Fibroblast of villous mesenchyme (primary cell): ENCODE measurements at regions not wholly inside any gene's neighbourhood (a gene's known extent, or its start where the extent isn't known, plus 50 kb on each side); places are given as distances from the start of the nearest gene placed in this dataset.

Source experiments
- DNase-seq: peaks from one replicate; pipeline ENCODE4 v3.0.0-alpha.2; 2010; ENCODE audit warnings: low read depth
- H3K4me3 ChIP-seq: 2 replicates; pipeline ENCODE4 v1.5.1; 2011; ENCODE audit warnings: low read depth, mild to moderate bottlenecking, low read length
- TF ChIP-seq, protein P1 (sequence below): IDR thresholded peaks from 2 replicates; pipeline ENCODE4 v1.5.1; 2012; ENCODE audit warnings: low read depth, mild to moderate bottlenecking, low read length; ENCODE audit not compliant: insufficient read depth

DNA sequence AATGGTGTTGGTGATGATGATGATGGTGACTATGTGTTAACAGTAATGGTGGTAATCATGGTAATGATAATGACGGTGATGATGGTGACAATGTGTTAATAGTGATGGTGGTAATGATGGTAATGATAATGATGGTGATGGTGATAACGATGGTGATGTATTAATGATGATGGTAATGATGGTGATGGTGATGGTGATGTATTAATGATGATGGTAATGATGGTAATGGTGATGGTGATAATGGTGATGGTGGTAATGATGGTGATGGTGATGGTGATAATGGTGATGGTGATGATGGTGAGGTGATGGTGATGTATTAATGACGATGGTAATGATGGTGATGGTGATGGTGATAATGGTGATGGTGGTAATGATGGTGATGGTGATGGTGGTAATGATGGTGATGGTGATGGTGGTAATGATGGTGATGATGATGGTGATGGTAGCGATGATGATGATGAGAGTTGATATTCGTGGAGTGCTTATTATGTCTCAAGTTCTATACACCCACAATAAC lies 212.8 kb upstream of the NCKAP5 start:
- DNase-seq = no peak
- H3K4me3 ChIP-seq = no peak overlapping the region
- TF ChIP-seq, protein P1, sequence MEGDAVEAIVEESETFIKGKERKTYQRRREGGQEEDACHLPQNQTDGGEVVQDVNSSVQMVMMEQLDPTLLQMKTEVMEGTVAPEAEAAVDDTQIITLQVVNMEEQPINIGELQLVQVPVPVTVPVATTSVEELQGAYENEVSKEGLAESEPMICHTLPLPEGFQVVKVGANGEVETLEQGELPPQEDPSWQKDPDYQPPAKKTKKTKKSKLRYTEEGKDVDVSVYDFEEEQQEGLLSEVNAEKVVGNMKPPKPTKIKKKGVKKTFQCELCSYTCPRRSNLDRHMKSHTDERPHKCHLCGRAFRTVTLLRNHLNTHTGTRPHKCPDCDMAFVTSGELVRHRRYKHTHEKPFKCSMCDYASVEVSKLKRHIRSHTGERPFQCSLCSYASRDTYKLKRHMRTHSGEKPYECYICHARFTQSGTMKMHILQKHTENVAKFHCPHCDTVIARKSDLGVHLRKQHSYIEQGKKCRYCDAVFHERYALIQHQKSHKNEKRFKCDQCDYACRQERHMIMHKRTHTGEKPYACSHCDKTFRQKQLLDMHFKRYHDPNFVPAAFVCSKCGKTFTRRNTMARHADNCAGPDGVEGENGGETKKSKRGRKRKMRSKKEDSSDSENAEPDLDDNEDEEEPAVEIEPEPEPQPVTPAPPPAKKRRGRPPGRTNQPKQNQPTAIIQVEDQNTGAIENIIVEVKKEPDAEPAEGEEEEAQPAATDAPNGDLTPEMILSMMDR = no peak

GRCh38 chr2:133787207-133787606 lies 218.9 kb upstream of the NCKAP5 start:
- TF ChIP-seq, protein P1 = no peak
- no peak overlapping the region for H3K4me3 ChIP-seq
- no peak for DNase-seq

DNA sequence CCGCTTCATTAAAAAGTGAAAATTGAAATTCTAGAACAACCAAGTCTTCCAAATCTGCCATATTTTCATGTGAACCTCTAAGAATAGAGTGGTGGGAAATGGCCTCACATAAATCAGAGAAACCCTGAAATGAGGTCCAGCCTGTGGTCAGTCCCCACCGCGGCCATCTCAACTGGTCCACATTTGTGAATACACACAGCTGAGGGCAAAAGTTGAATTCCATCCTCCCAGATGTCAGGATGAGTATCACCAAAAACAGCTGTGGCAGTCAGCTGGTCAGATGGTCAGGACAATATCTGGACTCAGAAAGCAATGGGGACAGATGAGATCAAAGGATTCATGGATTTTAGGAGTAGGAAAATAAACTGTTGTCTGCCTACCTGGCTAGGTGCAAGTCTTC lies 219.4 kb upstream of the NCKAP5 start:
- H3K4me3 ChIP-seq = no peak overlapping the region
- no peak for DNase-seq
- TF ChIP-seq, protein P1 = no peak

GRCh38 chr2:133788386-133788785 lies 220.1 kb upstream of the NCKAP5 start:
- TF ChIP-seq, protein P1 = no peak
- no peak for DNase-seq
- H3K4me3 ChIP-seq = no peak overlapping the region

DNA sequence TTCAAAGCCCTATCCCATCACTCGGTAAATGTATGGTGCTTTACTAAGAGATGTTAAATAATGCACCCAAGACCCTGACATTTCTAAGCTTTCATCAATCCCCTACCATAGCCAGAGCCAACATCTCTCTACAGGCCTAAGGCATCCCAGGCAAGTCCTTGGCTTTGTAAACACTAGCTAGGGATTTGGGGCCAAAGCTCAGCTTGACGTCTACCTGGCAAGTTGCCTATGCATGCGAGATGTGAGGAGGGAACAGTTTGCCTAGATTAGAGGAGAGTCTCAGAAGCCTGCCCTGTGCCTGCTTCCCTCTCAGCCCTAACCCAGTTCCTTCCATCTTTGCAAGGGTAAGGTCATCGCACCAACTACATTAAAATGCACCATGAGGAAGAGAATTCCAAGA lies 221.5 kb upstream of the NCKAP5 start:
- H3K4me3 ChIP-seq = no peak overlapping the region
- no peak for DNase-seq
- TF ChIP-seq, protein P1 = no peak

DNA sequence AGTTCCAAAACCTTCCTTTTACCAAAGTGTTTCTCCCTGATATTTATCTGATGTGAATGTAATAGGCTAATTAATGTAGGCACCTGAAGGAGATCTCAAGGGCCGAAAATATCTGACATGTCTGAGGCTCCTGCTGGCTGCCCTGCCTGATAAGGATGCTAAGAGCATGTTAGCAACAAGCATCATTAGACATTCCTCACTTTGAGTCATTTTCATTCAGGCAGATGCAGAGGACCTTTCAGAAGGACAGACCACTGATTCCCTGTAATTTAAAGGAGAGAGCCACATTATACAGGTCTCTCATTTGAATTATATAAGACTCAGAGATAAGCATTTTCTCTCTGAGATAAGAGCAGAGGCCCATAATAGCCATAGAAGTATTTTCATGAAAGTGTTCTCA lies 222.4 kb upstream of the NCKAP5 start:
- TF ChIP-seq, protein P1 = no peak
- no peak for DNase-seq
- no peak overlapping the region for H3K4me3 ChIP-seq

DNA sequence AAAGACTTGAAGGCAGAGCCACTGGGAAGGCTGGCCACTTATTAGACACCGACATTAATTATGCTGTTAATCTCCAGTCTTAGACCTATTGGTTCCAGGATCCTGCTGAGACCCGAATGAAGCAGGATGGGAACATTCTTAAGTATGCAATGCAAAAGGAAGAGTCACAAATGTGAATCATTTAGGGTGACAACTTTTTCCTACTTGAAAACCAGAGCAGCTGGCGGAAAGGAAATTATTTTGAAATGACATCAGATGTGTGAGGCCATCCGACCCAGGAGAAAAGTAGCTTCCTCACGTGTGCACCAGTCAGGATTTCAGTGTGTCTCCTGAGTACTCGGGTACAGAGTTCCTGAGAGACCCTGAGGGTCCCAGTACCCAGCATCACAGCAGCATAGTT lies 222.9 kb upstream of the NCKAP5 start:
- DNase-seq = peak; percentile 33
- H3K4me3 ChIP-seq = no peak overlapping the region
- TF ChIP-seq, protein P1 = no peak
